Stomach (tissue), 4 donors: ENCODE measurements at regions not wholly inside any gene's neighbourhood (a gene's known extent, or its start where the extent isn't known, plus 50 kb on each side); places are given as distances from the start of the nearest gene placed in this dataset.

ENCODE experiments used
- POLR2A ChIP-seq, 4 donors: fragments of 450-650 bp; IDR thresholded peaks; one replicate each; pipeline ENCODE4 v1.6.1; 2016; ENCODE audit warnings: antibody characterized with exemption in 4 of 4, control low read depth in 2 of 4, mild to moderate bottlenecking in 1 of 4, moderate library complexity in 1 of 4
- TF ChIP-seq, protein P1 (sequence below), 7 experiments: fragments of 450-650 bp in 4 of 7; fragments of 200-600 bp in 3 of 7; sonication (generic) in 3 of 7; IDR thresholded peaks; one replicate each; pipeline ENCODE4 v1.5.1; 2016 to 2019; ENCODE audit warnings: antibody characterized with exemption in 7 of 7, control low read depth in 2 of 7, mild to moderate bottlenecking in 1 of 7

DNA sequence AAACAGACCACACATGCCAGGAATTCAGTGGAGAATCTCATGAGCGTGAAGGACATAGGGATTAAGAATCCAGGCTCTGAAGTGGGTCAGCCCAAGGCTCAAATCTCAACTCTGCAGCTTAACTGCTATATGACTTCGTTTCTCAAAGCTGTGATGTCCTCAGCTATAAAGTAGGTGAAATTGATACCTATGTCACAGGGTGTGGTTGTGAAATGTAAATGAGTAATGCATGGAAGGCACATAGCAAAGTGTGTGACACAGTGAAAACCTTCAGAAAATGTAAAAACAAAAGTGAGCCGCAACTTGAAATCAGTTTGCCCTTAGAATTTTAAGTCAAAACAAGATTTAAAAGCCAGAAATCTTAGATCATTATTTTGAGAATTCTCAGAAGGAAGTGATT lies 145.7 kb upstream of the PRMT6 start:
- TF ChIP-seq, protein P1, sequence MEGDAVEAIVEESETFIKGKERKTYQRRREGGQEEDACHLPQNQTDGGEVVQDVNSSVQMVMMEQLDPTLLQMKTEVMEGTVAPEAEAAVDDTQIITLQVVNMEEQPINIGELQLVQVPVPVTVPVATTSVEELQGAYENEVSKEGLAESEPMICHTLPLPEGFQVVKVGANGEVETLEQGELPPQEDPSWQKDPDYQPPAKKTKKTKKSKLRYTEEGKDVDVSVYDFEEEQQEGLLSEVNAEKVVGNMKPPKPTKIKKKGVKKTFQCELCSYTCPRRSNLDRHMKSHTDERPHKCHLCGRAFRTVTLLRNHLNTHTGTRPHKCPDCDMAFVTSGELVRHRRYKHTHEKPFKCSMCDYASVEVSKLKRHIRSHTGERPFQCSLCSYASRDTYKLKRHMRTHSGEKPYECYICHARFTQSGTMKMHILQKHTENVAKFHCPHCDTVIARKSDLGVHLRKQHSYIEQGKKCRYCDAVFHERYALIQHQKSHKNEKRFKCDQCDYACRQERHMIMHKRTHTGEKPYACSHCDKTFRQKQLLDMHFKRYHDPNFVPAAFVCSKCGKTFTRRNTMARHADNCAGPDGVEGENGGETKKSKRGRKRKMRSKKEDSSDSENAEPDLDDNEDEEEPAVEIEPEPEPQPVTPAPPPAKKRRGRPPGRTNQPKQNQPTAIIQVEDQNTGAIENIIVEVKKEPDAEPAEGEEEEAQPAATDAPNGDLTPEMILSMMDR (IDR thresholded peaks at IDR 0.05), result no peak
- TF ChIP-seq POLR2A (IDR thresholded peaks at IDR 0.05), result no peak
